PFSK-1 (cell line): ENCODE measurements at regions not wholly inside any gene's neighbourhood (a gene's known extent, or its start where the extent isn't known, plus 50 kb on each side); places are given as distances from the start of the nearest gene placed in this dataset.
A peak's percentile ranks its signal among the peaks of the same experiment; 100 is the strongest.

ENCODE experiments used
- FOXP2 ChIP-seq: optimal IDR thresholded peaks from 2 replicates; pipeline ENCODE3; 2011; ENCODE audit warnings: borderline replicate concordance, control low read depth, inconsistent platforms; ENCODE audit not compliant: insufficient read depth; ENCODE audit errors: extremely low read length, extremely low read depth
- POLR2AphosphoS5 ChIP-seq: IDR thresholded peaks from 2 replicates; pipeline ENCODE4 v1.6.1; 2012; ENCODE audit warnings: low read depth, mild to moderate bottlenecking, control low read depth, low read length, moderate library complexity
- REST ChIP-seq, 2 experiments: IDR thresholded peaks; 2 replicates each; pipeline versions ENCODE4 v1.6.1 to v1.8.0; 2011 to 2012; ENCODE audit warnings: low read depth in 2 of 2, low read length in 2 of 2, control low read depth in 1 of 2, inconsistent platforms in 1 of 2, mild to moderate bottlenecking in 1 of 2, moderate library complexity in 1 of 2; ENCODE audit not compliant: insufficient read depth in 1 of 2
- SIN3A ChIP-seq: IDR thresholded peaks from 2 replicates; pipeline ENCODE4 v1.6.1; 2012; ENCODE audit warnings: mild to moderate bottlenecking, low read length, moderate library complexity, borderline replicate concordance; ENCODE audit not compliant: insufficient read depth
- TAF1 ChIP-seq: IDR thresholded peaks from 2 replicates; pipeline ENCODE4 v1.6.1; 2012; ENCODE audit warnings: low read length, control low read depth, borderline replicate concordance; ENCODE audit not compliant: insufficient read depth

- no peak for TF ChIP-seq REST (IDR thresholded peaks at IDR 0.05; ENCODE audit: insufficient read depth in 1 of 2, low read depth in 2 of 2, low read length in 2 of 2)
- TF ChIP-seq FOXP2 = no peak
- no peak for TF ChIP-seq SIN3A
- TF ChIP-seq POLR2AphosphoS5 = no peak
- no peak for TF ChIP-seq TAF1
Observed at GRCh38 chr6:11460837-11461661, 76.5 kb upstream of the TMEM170B start.

DNA sequence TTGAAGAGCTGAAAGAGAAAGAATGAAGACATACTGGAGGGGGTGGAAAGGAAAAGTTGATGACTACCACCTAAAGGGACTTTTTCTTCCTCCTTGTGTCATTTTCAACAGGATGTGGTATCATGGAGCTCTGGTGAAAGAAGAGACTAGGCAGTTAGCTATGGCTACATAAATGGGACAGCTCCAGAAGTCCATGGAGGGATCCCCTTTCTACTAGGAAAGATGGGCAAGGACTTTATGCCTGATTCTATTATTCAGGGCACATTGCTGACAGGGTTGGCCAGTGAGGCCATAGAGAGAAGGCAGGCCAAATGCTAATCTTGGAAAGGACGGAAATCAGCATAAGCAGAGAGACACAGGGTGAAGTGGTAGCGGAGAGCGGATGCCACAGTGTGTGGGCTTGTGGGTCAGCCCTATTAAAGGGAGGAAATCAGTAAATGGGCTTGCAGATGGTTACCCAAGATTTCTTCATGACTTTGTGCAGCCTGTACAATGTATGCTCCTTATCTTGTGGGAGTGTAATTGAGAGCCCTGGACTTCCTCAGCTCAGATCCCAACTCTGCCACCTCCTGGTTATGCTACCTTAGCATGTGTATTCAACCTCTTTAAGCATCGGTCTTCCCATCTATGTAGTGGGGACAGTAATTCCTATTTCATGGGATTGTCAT, 77.4 kb upstream of the TMEM170B start:
- TF ChIP-seq POLR2AphosphoS5 (no peak), REST (IDR thresholded peaks at IDR 0.05; ENCODE audit: insufficient read depth in 1 of 2, low read depth in 2 of 2, low read length in 2 of 2) (0 out of 4 replicates have a peak, but pooled peaks of 1 of the 2 experiments have one; percentile 34)

GRCh38 chr6:11459079-11459610, 78.4 kb upstream of the TMEM170B start:
- TF ChIP-seq POLR2AphosphoS5 (no peak), TAF1 (no peak), SIN3A (no peak), FOXP2 (no peak), REST (IDR thresholded peaks at IDR 0.05; ENCODE audit: insufficient read depth in 1 of 2, low read depth in 2 of 2, low read length in 2 of 2) (no peak)

DNA sequence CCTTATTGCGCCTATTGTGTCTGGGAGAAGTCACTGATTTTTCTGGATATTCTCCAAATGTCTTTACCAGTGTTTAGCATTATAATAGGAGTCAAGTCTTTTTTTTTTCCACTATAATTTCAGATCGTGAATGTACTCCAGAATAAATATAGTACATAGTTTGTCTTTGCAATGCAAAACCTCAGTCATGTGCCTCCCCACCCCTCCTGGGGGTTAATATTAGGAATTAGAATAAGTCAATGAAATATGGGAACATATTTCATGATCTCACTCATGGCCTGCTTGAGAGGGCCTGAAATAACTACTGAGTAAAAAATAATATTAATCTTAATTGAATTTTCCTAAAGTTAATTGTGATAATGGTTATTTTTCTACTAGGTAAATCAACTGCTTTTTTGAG, 79.0 kb upstream of the TMEM170B start:
- TF ChIP-seq REST (IDR thresholded peaks at IDR 0.05; ENCODE audit: insufficient read depth in 1 of 2, low read depth in 2 of 2, low read length in 2 of 2) (no peak), FOXP2 (no peak)
